Fibroblast of lung (primary cell): ENCODE measurements at regions not wholly inside any gene's neighbourhood (a gene's known extent, or its start where the extent isn't known, plus 50 kb on each side); places are given as distances from the start of the nearest gene placed in this dataset.

Source experiments
- EZH2 ChIP-seq: IDR thresholded peaks from 2 replicates; pipeline ENCODE4 v1.5.1; 2012; ENCODE audit warnings: low read length, control low read depth, mild to moderate bottlenecking; ENCODE audit errors: missing control alignments
- TF ChIP-seq, protein P1 (sequence below), 2 donors: IDR thresholded peaks in 1 of 2; conservative IDR thresholded peaks in 1 of 2; 1 replicate in 1 of 2; 2 replicates in 1 of 2; pipeline ENCODE4 v1.5.1; 2011 to 2012; ENCODE audit warnings: low read length in 2 of 2, control low read depth in 1 of 2, inconsistent platforms in 1 of 2, low read depth in 1 of 2, mild to moderate bottlenecking in 1 of 2

GRCh38 chr13:107421028-107421427 lies 794.3 kb downstream of the LIG4 start:
- TF ChIP-seq, protein P1, sequence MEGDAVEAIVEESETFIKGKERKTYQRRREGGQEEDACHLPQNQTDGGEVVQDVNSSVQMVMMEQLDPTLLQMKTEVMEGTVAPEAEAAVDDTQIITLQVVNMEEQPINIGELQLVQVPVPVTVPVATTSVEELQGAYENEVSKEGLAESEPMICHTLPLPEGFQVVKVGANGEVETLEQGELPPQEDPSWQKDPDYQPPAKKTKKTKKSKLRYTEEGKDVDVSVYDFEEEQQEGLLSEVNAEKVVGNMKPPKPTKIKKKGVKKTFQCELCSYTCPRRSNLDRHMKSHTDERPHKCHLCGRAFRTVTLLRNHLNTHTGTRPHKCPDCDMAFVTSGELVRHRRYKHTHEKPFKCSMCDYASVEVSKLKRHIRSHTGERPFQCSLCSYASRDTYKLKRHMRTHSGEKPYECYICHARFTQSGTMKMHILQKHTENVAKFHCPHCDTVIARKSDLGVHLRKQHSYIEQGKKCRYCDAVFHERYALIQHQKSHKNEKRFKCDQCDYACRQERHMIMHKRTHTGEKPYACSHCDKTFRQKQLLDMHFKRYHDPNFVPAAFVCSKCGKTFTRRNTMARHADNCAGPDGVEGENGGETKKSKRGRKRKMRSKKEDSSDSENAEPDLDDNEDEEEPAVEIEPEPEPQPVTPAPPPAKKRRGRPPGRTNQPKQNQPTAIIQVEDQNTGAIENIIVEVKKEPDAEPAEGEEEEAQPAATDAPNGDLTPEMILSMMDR (conservative IDR thresholded peaks at IDR 0.05 in 1 of 2, IDR thresholded peaks at IDR 0.05 in 1 of 2; ENCODE audit: low read depth in 1 of 2, low read length in 2 of 2) = no peak
- TF ChIP-seq EZH2 = no peak
